ENCODE measurements at regions not wholly inside any gene's neighbourhood (a gene's known extent, or its start where the extent isn't known, plus 50 kb on each side); places are given as distances from the start of the nearest gene placed in this dataset.

DNA sequence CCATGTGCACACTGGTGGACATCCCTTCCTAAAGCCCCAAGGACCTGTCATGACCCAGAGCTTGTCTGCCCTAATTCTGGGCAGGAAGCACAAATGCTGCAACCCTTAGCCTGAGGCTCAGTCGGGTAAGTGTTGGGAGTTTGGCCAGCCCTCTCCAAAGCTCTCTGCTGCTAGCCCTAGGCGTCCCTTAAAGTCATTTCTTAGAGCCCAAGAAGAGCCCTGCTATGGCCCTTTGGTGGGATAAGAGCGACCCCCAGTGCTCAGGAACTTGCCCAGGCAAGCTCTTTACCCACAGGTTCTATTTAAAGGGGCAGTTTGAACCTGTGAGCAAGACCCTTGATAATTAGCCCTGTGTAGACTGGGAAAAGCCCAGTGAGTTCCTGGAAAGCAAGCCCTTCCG is 356.8 kb downstream of the RRAGC start:
- TF ChIP-seq CTCF (IDR thresholded peaks at IDR 0.05 in 2 of 3, conservative IDR thresholded peaks at IDR 0.05 in 1 of 3; ENCODE audit: borderline replicate concordance in 1 of 3, insufficient read depth in 1 of 3, low read depth in 2 of 3, low read length in 2 of 3), result no peak
- TF ChIP-seq SIN3A (IDR thresholded peaks at IDR 0.05; ENCODE audit: low read depth), result no peak
- TF ChIP-seq EZH2 (IDR thresholded peaks at IDR 0.05), result no peak
- TF ChIP-seq JUND (IDR thresholded peaks at IDR 0.05), result no peak
- TF ChIP-seq TCF7L2 (IDR thresholded peaks at IDR 0.05; ENCODE audit: borderline replicate concordance, extremely low read depth, insufficient read depth, insufficient read length), result no peak
- no peak for TF ChIP-seq REST (IDR thresholded peaks at IDR 0.05; ENCODE audit: low read depth)
- TF ChIP-seq POLR2A (IDR thresholded peaks at IDR 0.05; ENCODE audit: borderline replicate concordance, extremely low read depth, insufficient read depth, insufficient read length), result no peak
- no peak for TF ChIP-seq EZH2phosphoT487 (IDR thresholded peaks at IDR 0.05; ENCODE audit: borderline replicate concordance)
- no peak for TF ChIP-seq POLR2AphosphoS5 (IDR thresholded peaks at IDR 0.05; ENCODE audit: low read depth, low read length)
- TF ChIP-seq FOSL1 (IDR thresholded peaks at IDR 0.05; ENCODE audit: low read depth), result no peak
- TF ChIP-seq ZBTB33 (IDR thresholded peaks at IDR 0.05; ENCODE audit: extremely low read depth, insufficient replicate concordance, low read length), result no peak
- TF ChIP-seq ZNF274 (IDR thresholded peaks at IDR 0.05; ENCODE audit: low read depth, low read length), result no peak
- peak; percentile 41; the same call in 1 of the 2 replicates for TF ChIP-seq RAD21 (IDR thresholded peaks at IDR 0.05; ENCODE audit: low read depth)
